Caco-2 (cell line): ENCODE measurements at regions not wholly inside any gene's neighbourhood (a gene's known extent, or its start where the extent isn't known, plus 50 kb on each side); places are given as distances from the start of the nearest gene placed in this dataset.

Experiments used
- BruUV-seq: library from RNA; stranded (reverse); fragments of 400-500 nt; replicated peaks from 2 replicates; lab custom pipeline; 2021; lab: Mats Ljungman, UMichigan
- CTCF ChIA-PET: fragments of 300-600 bp; sonication (Branson Sonifier 250); formaldehyde crosslinking; loops from one replicate; lab custom pipeline; 2022; ENCODE audit warnings: antibody characterized with exemption; lab: Charles Lee
- POLR2A ChIA-PET: fragments of 300-600 bp; sonication (Branson Sonifier 250); formaldehyde crosslinking; loops from one replicate; lab custom pipeline; 2022; ENCODE audit warnings: antibody characterized with exemption; lab: Charles Lee
- DNase-seq, 2 experiments: peaks; one replicate each; pipeline versions ENCODE4 v3.0.0 to v3.0.0-alpha.2; 2020 to 2022
- H3K27me3 ChIP-seq: replicated peaks from 2 replicates; pipeline ENCODE4 v1.6.0; 2011; ENCODE audit warnings: low read length; ENCODE audit not compliant: control insufficient read depth, insufficient read depth
- H3K36me3 ChIP-seq: 2 replicates; pipeline ENCODE4 v1.5.1; 2011; ENCODE audit warnings: low read length; ENCODE audit not compliant: control insufficient read depth, insufficient read depth
- H3K4me1 ChIP-seq: fragments of 250-450 bp; sonication (Bioruptor Pico); 2 replicates; pipeline ENCODE4 v1.5.1; 2020; ENCODE audit warnings: mild to moderate bottlenecking
- H3K4me3 ChIP-seq: 2 replicates; pipeline ENCODE4 v1.5.1; 2011; ENCODE audit warnings: low read depth, mild to moderate bottlenecking, control low read depth, low read length
- H3K9me3 ChIP-seq: fragments of 250-450 bp; sonication (Bioruptor Pico); 2 replicates; pipeline ENCODE4 v1.5.1; 2020; ENCODE audit warnings: mild to moderate bottlenecking, moderate library complexity
- H3K27ac Mint-ChIP-seq: one replicate; pipeline ENCODE4 v1.8.0; 2022; ENCODE audit warnings: mixed read lengths; ENCODE audit not compliant: unreplicated experiment
- H3K27me3 Mint-ChIP-seq: one replicate; pipeline ENCODE4 v1.8.0; 2022; ENCODE audit warnings: mixed read lengths; ENCODE audit not compliant: insufficient read depth, unreplicated experiment
- H3K36me3 Mint-ChIP-seq: one replicate; pipeline ENCODE4 v1.8.0; 2022; ENCODE audit warnings: mild to moderate bottlenecking, mixed read lengths; ENCODE audit not compliant: insufficient read depth, unreplicated experiment
- H3K4me1 Mint-ChIP-seq: one replicate; pipeline ENCODE4 v1.8.0; 2022; ENCODE audit warnings: low read depth, mixed read lengths; ENCODE audit not compliant: unreplicated experiment
- H3K4me3 Mint-ChIP-seq: one replicate; pipeline ENCODE4 v1.8.0; 2022; ENCODE audit warnings: mild to moderate bottlenecking, moderate library complexity, mixed read lengths; ENCODE audit not compliant: unreplicated experiment
- H3K9me3 Mint-ChIP-seq: one replicate; pipeline ENCODE4 v1.8.0; 2022; ENCODE audit warnings: mixed read lengths; ENCODE audit not compliant: unreplicated experiment
- CTCF ChIP-seq, 2 experiments: fragments of 200-600 bp in 1 of 2; IDR thresholded peaks; 1 replicate in 1 of 2; 2 replicates in 1 of 2; pipeline versions ENCODE4 v1.5.1 to v1.8.0; 2011 to 2022; ENCODE audit warnings: antibody characterized with exemption in 1 of 2, control low read depth in 1 of 2, inconsistent platforms in 1 of 2, low read depth in 1 of 2, low read length in 1 of 2, mild to moderate bottlenecking in 1 of 2, moderate library complexity in 1 of 2; ENCODE audit not compliant: insufficient read depth in 1 of 2, severe bottlenecking in 1 of 2, unreplicated experiment in 1 of 2
- intact Hi-C: fragments of 100-400 bp; cut with micrococcal nuclease; formaldehyde crosslinking; loops from one replicate; pipeline ENCODE4 v1.10.0; 2022; ENCODE audit not compliant: unreplicated experiment

- Mint-ChIP-seq H3K9me3 (no peaks in the 10 kb centered on the region), H3K27me3 (no peaks in the 10 kb centered on the region), H3K27ac (no peak overlapping the region), H3K36me3 (no peaks in the 10 kb centered on the region), H3K4me1 (no peaks in the 10 kb centered on the region), H3K4me3 (no peak overlapping the region)
- Histone ChIP-seq H3K4me3 (no peak overlapping the region), H3K36me3 (no peaks in the 10 kb centered on the region), H3K4me1 (no peaks in the 10 kb centered on the region), H3K9me3 (no peaks in the 10 kb centered on the region), H3K27me3 (no peaks in the 10 kb centered on the region)
- ChIA-PET POLR2A (no interaction called here), CTCF (interaction anchor here (0.6 kb wide), 1 partner anchor 844 kb away, joined by 5 read pairs; no protein-coding TSS in a partner anchor)
- BruUV-seq, result no TSS peak
- TF ChIP-seq CTCF (IDR thresholded peaks at IDR 0.05; ENCODE audit: insufficient read depth in 1 of 2, low read depth in 1 of 2, low read length in 1 of 2, severe bottlenecking in 1 of 2, unreplicated experiment in 1 of 2), result no peak
- DNase-seq, result no peak
- intact Hi-C loops, result no loop called here
Measured at GRCh38 chr10:28095791-28096378, 97.0 kb upstream of the ODAD2 start.

- H3K27me3 ChIP-seq, result no peaks in the 10 kb centered on the region
- Mint-ChIP-seq H3K36me3 (no peaks in the 10 kb centered on the region), H3K27ac (no peak overlapping the region), H3K9me3 (no peaks in the 10 kb centered on the region), H3K4me3 (no peak overlapping the region), H3K27me3 (no peaks in the 10 kb centered on the region), H3K4me1 (no peaks in the 10 kb centered on the region)
- no peaks in the 10 kb centered on the region for H3K36me3 ChIP-seq
- H3K4me1 ChIP-seq, result no peaks in the 10 kb centered on the region
- H3K4me3 ChIP-seq, result no peak overlapping the region
- intact Hi-C loops, result no loop called here
- no peak for DNase-seq
- no peaks in the 10 kb centered on the region for H3K9me3 ChIP-seq
- no TSS peak for BruUV-seq
- CTCF ChIA-PET, result no interaction called here
- TF ChIP-seq CTCF (IDR thresholded peaks at IDR 0.05; ENCODE audit: insufficient read depth in 1 of 2, low read depth in 1 of 2, low read length in 1 of 2, severe bottlenecking in 1 of 2, unreplicated experiment in 1 of 2), result no peak
- POLR2A ChIA-PET, result no interaction called here
Measured at GRCh38 chr10:28094121-28094520, 95.2 kb upstream of the ODAD2 start.

GRCh38 chr10:28091913-28092312 is 93.0 kb upstream of the ODAD2 start:
- no TSS peak for BruUV-seq
- Histone ChIP-seq H3K9me3 (no peaks in the 10 kb centered on the region), H3K36me3 (peaks cover 2% of the 10 kb centered on the region; the same call in 1 of the 2 replicates), H3K4me3 (no peak overlapping the region), H3K4me1 (no peaks in the 10 kb centered on the region), H3K27me3 (no peaks in the 10 kb centered on the region)
- intact Hi-C loops, result no loop called here
- CTCF ChIA-PET, result no interaction called here
- no peaks in the 10 kb centered on the region for H3K4me1 Mint-ChIP-seq
- POLR2A ChIA-PET, result interaction anchor here (0.6 kb wide), 1 partner anchor 857 kb away, joined by 10 read pairs; no protein-coding TSS in a partner anchor
- no peak for TF ChIP-seq CTCF (IDR thresholded peaks at IDR 0.05; ENCODE audit: insufficient read depth in 1 of 2, low read depth in 1 of 2, low read length in 1 of 2, severe bottlenecking in 1 of 2, unreplicated experiment in 1 of 2)
- no peak overlapping the region for H3K27ac Mint-ChIP-seq
- H3K9me3 Mint-ChIP-seq, result no peaks in the 10 kb centered on the region
- H3K4me3 Mint-ChIP-seq, result no peak overlapping the region
- H3K27me3 Mint-ChIP-seq, result no peaks in the 10 kb centered on the region
- no peak for DNase-seq
- peaks cover 18% of the 10 kb centered on the region for H3K36me3 Mint-ChIP-seq
